Stimulated activated CD4-positive, alpha-beta T cell treated with anti-CD3 and anti-CD28 coated beads, TNF-alpha, amount 100 ng/mL, for 48 hours (primary cell): ENCODE measurements at regions not wholly inside any gene's neighbourhood (a gene's known extent, or its start where the extent isn't known, plus 50 kb on each side); places are given as distances from the start of the nearest gene placed in this dataset.
"Not testable (repeated sequence)": the region's sequence is repeated elsewhere in the genome, so short reads cannot be mapped to it uniquely, and the experiment has no call there.

ENCODE experiments used
- DNase-seq, 3 donors: peaks; one replicate each; pipeline ENCODE4 v3.0.0-alpha.2; 2020; ENCODE audit warnings: low read depth in 3 of 3

GRCh38 chr15:20785151-20785936 lies 80.8 kb downstream of the POTEB2 start:
- DNase-seq, result not testable (repeated sequence)

- DNase-seq, result peak in 1 of 3 donors; percentile 5
Measured at GRCh38 chr15:20783598-20784184, 82.4 kb downstream of the POTEB2 start.

GRCh38 chr15:20775412-20775811 lies 90.7 kb downstream of the POTEB2 start:
- not testable (repeated sequence) for DNase-seq

- not testable (repeated sequence) for DNase-seq
Measured at GRCh38 chr15:20767943-20768342, 98.2 kb downstream of the POTEB2 start.

GRCh38 chr15:20762422-20762821 lies 103.7 kb downstream of the POTEB2 start:
- not testable (repeated sequence) for DNase-seq

GRCh38 chr15:20756440-20756839 lies 109.7 kb downstream of the POTEB2 start:
- DNase-seq, result not testable (repeated sequence)

GRCh38 chr15:20755665-20756398 lies 110.3 kb downstream of the POTEB2 start:
- DNase-seq, result peak in 1 of 3 donors; percentile 59

GRCh38 chr15:20733493-20733892 lies 132.6 kb downstream of the POTEB2 start:
- not testable (repeated sequence) for DNase-seq
